GM23338 (cell line): ENCODE measurements at regions not wholly inside any gene's neighbourhood (a gene's known extent, or its start where the extent isn't known, plus 50 kb on each side); places are given as distances from the start of the nearest gene placed in this dataset.

Experiments
- ATAC-seq: fragments of 200-7000 bp; cut with Tn5 transposase; 3 replicates; pipeline ENCODE4 v1.9.1; 2020
- DNase-seq: peaks from one replicate; pipeline ENCODE4 v3.0.0-alpha.2; 2015; ENCODE audit warnings: low spot score
- H2AFZ ChIP-seq: fragments of 200-600 bp; sonication (generic); 2 replicates; pipeline ENCODE4 v1.8.0; 2016; ENCODE audit warnings: antibody characterized with exemption, mild to moderate bottlenecking, moderate library complexity
- H3F3A ChIP-seq: fragments of 200-600 bp; sonication (generic); replicated peaks from 2 replicates; pipeline ENCODE4 v1.8.0; 2017; ENCODE audit warnings: antibody characterized with exemption, mixed run types, low read depth
- H3K27ac ChIP-seq: fragments of 200-600 bp; sonication (generic); 2 replicates; pipeline ENCODE4 v1.6.1; 2016; ENCODE audit warnings: low read depth
- H3K27me3 ChIP-seq: fragments of 200-600 bp; sonication (generic); 2 replicates; pipeline ENCODE4 v1.8.0; 2016; ENCODE audit warnings: mild to moderate bottlenecking, mixed run types, moderate library complexity; ENCODE audit not compliant: insufficient read depth
- H3K36me3 ChIP-seq: fragments of 200-600 bp; sonication (generic); 2 replicates; pipeline ENCODE4 v1.8.0; 2016; ENCODE audit warnings: mild to moderate bottlenecking; ENCODE audit not compliant: insufficient read depth
- H3K4me1 ChIP-seq: fragments of 200-600 bp; sonication (generic); 2 replicates; pipeline ENCODE4 v1.8.0; 2016; ENCODE audit warnings: mild to moderate bottlenecking, moderate library complexity; ENCODE audit not compliant: insufficient read depth
- H3K4me2 ChIP-seq: fragments of 200-600 bp; sonication (generic); 2 replicates; pipeline ENCODE4 v1.7.1; 2017; ENCODE audit warnings: mixed run types
- H3K4me3 ChIP-seq: fragments of 200-600 bp; sonication (generic); 2 replicates; pipeline ENCODE4 v1.6.1; 2016; ENCODE audit warnings: mixed run types
- H3K79me2 ChIP-seq: fragments of 200-600 bp; sonication (generic); replicated peaks from 2 replicates; pipeline ENCODE4 v1.8.0; 2017; ENCODE audit warnings: mild to moderate bottlenecking; ENCODE audit not compliant: insufficient read depth
- H3K9me2 ChIP-seq: fragments of 200-600 bp; sonication (generic); 2 replicates; pipeline ENCODE4 v1.8.0; 2017; ENCODE audit not compliant: insufficient read depth
- H4K20me1 ChIP-seq: fragments of 200-600 bp; sonication (generic); replicated peaks from 2 replicates; pipeline ENCODE4 v1.8.0; 2017; ENCODE audit warnings: mild to moderate bottlenecking; ENCODE audit not compliant: insufficient read depth
- H3K27ac Mint-ChIP-seq: 2 replicates; pipeline ENCODE4 v1.8.0; 2020; ENCODE audit warnings: inconsistent platforms, mild to moderate bottlenecking, moderate library complexity, mixed read lengths
- H3K27me3 Mint-ChIP-seq: 3 replicates; pipeline ENCODE4 v1.8.0; 2022; ENCODE audit warnings: low read depth, mild to moderate bottlenecking, moderate library complexity, mixed read lengths, inconsistent platforms; ENCODE audit not compliant: insufficient read depth, poor library complexity
- H3K36me3 Mint-ChIP-seq: 3 replicates; pipeline ENCODE4 v1.8.0; 2021; ENCODE audit warnings: low read depth, mild to moderate bottlenecking, inconsistent platforms, moderate library complexity, mixed read lengths
- H3K4me1 Mint-ChIP-seq: 3 replicates; pipeline ENCODE4 v1.8.0; 2020; ENCODE audit warnings: mild to moderate bottlenecking, inconsistent platforms, mixed read lengths
- H3K4me3 Mint-ChIP-seq: 3 replicates; pipeline ENCODE4 v1.8.0; 2021; ENCODE audit warnings: moderate library complexity, mild to moderate bottlenecking, inconsistent platforms, mixed read lengths
- H3K9me3 Mint-ChIP-seq: 3 replicates; pipeline ENCODE4 v1.8.0; 2020; ENCODE audit warnings: moderate library complexity, mild to moderate bottlenecking, inconsistent platforms, mixed read lengths
- CREB1 ChIP-seq: fragments of 250-450 bp; sonication (Bioruptor Pico); IDR thresholded peaks from 2 replicates; pipeline ENCODE4 v1.5.0; 2020; ENCODE audit warnings: low read depth, mild to moderate bottlenecking, moderate library complexity
- EZH2 ChIP-seq: fragments of 200-600 bp; sonication (generic); IDR thresholded peaks from one replicate; pipeline ENCODE4 v1.8.0; 2017; ENCODE audit warnings: antibody characterized with exemption, mild to moderate bottlenecking, low read depth; ENCODE audit not compliant: unreplicated experiment
- EZH2phosphoT487 ChIP-seq: fragments of 200-600 bp; sonication (generic); IDR thresholded peaks from one replicate; pipeline ENCODE4 v1.8.1; 2018; ENCODE audit warnings: antibody characterized with exemption; ENCODE audit not compliant: unreplicated experiment
- JUNB ChIP-seq: IDR thresholded peaks from one replicate; pipeline ENCODE4 v1.6.1; 2016; ENCODE audit warnings: antibody characterized with exemption; ENCODE audit not compliant: unreplicated experiment
- NANOG ChIP-seq: IDR thresholded peaks from 2 replicates; pipeline ENCODE4 v1.6.1; 2016; ENCODE audit warnings: antibody characterized with exemption, borderline replicate concordance
- POLR2AphosphoS5 ChIP-seq: IDR thresholded peaks from 2 replicates; pipeline ENCODE4 v1.6.1; 2016; ENCODE audit warnings: antibody characterized with exemption, low read depth
- REST ChIP-seq: IDR thresholded peaks from one replicate; pipeline ENCODE4 v1.6.1; 2018; ENCODE audit warnings: antibody characterized with exemption; ENCODE audit not compliant: unreplicated experiment
- STAT1 ChIP-seq: IDR thresholded peaks from one replicate; pipeline ENCODE4 v1.6.1; 2016; ENCODE audit warnings: antibody characterized with exemption; ENCODE audit not compliant: unreplicated experiment
- ZNF114 ChIP-seq: fragments of 250-450 bp; sonication (Bioruptor Pico); IDR thresholded peaks from 2 replicates; pipeline ENCODE4 v1.5.0; 2020; ENCODE audit warnings: mild to moderate bottlenecking, moderate library complexity
- TF ChIP-seq, protein P1 (sequence below): IDR thresholded peaks from 2 replicates; pipeline ENCODE4 v1.6.1; 2016; ENCODE audit warnings: antibody characterized with exemption

- no peak for TF ChIP-seq REST
Observed at GRCh38 chr13:79090552-79091124, 315.4 kb downstream of the RBM26 start (continued).

DNA sequence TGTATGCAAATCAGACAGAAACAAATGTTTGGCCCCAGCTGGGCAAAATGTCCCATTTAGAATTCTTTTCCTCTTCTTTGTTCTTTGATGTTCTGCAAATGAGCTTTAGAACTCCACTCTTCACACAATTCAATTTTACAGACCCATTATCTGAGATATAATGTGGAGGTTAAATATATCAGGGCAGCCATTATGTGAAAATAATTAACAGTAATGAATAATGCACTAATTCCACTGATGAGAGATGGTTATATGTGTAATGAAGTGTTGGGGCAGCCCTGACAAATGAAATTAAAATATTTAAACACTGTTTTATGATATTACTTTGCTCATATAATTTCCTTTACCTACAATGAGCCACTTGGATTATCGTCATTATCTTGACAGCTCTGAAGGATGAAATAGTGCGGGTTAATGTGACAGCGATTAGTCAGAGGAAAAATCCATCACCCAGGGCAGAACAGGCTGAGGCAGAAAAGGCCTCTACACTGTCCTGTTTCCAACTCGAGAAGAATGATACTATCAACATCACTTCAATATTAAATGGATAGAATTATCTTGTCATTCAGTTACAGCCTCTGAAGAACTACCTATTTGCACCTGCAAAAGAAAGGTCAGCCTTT is 321.1 kb downstream of the RBM26 start:
- Histone ChIP-seq H2AFZ (no peak overlapping the region), H3F3A (no peaks in the 10 kb centered on the region), H3K27me3 (no peaks in the 10 kb centered on the region), H3K79me2 (no peaks in the 10 kb centered on the region), H3K4me1 (no peaks in the 10 kb centered on the region), H3K4me3 (no peak overlapping the region), H3K27ac (no peak overlapping the region), H3K4me2 (no peak overlapping the region), H4K20me1 (no peaks in the 10 kb centered on the region), H3K9me2 (no peaks in the 10 kb centered on the region; the same call in 1 of the 2 replicates), H3K36me3 (no peaks in the 10 kb centered on the region)
- no peaks in the 10 kb centered on the region for H3K27me3 Mint-ChIP-seq
- H3K36me3 Mint-ChIP-seq = no peaks in the 10 kb centered on the region
- H3K4me3 Mint-ChIP-seq = no peak overlapping the region
- ATAC-seq (no peak), DNase-seq (no peak)
- 0 out of 3 replicates have a peak, but pooled peaks cover 2% of the 10 kb centered on the region for H3K4me1 Mint-ChIP-seq
- no peak for TF ChIP-seq STAT1
- no peak for TF ChIP-seq EZH2
- TF ChIP-seq CREB1 = no peak
- H3K27ac Mint-ChIP-seq = no peak overlapping the region
- peaks cover 8% of the 10 kb centered on the region; the same call in 1 of the 3 replicates for H3K9me3 Mint-ChIP-seq

DNA sequence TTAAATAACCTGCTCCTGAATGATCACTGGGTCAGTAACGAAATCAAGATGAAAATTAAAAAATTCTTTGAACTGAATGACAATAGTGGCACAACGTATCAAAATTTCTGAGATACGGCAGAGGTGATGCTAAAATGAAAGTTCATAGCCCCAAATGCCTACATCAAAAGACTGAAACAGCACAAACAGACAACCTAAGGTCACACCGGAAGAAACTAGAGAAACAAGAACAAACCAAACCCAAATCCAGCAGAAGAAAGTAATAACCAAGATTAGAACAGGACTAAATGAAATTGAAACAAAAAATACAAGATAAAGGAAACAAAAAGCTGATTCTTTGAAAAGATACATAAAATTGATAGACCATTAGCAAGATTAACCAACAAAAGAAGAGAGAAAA is 324.1 kb downstream of the RBM26 start:
- Histone ChIP-seq H3K4me2 (no peak overlapping the region), H2AFZ (no peak overlapping the region), H3K4me3 (no peak overlapping the region), H4K20me1 (no peaks in the 10 kb centered on the region), H3K36me3 (no peaks in the 10 kb centered on the region), H3K4me1 (no peaks in the 10 kb centered on the region), H3K27ac (no peak overlapping the region), H3K27me3 (no peaks in the 10 kb centered on the region), H3K9me2 (no peaks in the 10 kb centered on the region; the same call in 1 of the 2 replicates), H3K79me2 (no peaks in the 10 kb centered on the region), H3F3A (no peaks in the 10 kb centered on the region)
- Mint-ChIP-seq H3K4me1 (0 out of 3 replicates have a peak, but pooled peaks cover 2% of the 10 kb centered on the region), H3K27ac (no peak overlapping the region; the same call in 1 of the 2 replicates), H3K4me3 (no peak overlapping the region), H3K9me3 (peaks cover 22% of the 10 kb centered on the region), H3K27me3 (no peaks in the 10 kb centered on the region), H3K36me3 (peaks cover 8% of the 10 kb centered on the region)
- ATAC-seq (no peak), DNase-seq (no peak)
- TF ChIP-seq ZNF114 (CRISPR knock-in tag) = no peak
- TF ChIP-seq EZH2 = no peak
- TF ChIP-seq CREB1 = no peak
- TF ChIP-seq, protein P1, sequence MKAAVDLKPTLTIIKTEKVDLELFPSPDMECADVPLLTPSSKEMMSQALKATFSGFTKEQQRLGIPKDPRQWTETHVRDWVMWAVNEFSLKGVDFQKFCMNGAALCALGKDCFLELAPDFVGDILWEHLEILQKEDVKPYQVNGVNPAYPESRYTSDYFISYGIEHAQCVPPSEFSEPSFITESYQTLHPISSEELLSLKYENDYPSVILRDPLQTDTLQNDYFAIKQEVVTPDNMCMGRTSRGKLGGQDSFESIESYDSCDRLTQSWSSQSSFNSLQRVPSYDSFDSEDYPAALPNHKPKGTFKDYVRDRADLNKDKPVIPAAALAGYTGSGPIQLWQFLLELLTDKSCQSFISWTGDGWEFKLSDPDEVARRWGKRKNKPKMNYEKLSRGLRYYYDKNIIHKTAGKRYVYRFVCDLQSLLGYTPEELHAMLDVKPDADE = no peak
- no peak for TF ChIP-seq EZH2phosphoT487
- TF ChIP-seq POLR2AphosphoS5 = no peak
- TF ChIP-seq NANOG = no peak
- TF ChIP-seq JUNB = no peak
